ENCODE measurements at regions not wholly inside any gene's neighbourhood (a gene's known extent, or its start where the extent isn't known, plus 50 kb on each side); places are given as distances from the start of the nearest gene placed in this dataset.

- TF ChIP-seq CTCF (IDR thresholded peaks at IDR 0.05) (no peak), POLR2A (IDR thresholded peaks at IDR 0.05) (no peak)
Observed at GRCh38 chr12:32983332-32983731, 86.8 kb upstream of the PKP2 start.

Data from esophagus squamous epithelium (tissue), 4 donors.